Spleen (tissue), 11 donors: ENCODE measurements at regions not wholly inside any gene's neighbourhood (a gene's known extent, or its start where the extent isn't known, plus 50 kb on each side); places are given as distances from the start of the nearest gene placed in this dataset.

Experiments
- DNase-seq: peaks from one replicate; pipeline ENCODE4 v3.0.0-alpha.2; 2020
- H3K27ac ChIP-seq, 8 donors: fragments of 200-600 bp; sonication (generic) in 7 of 8; 1 replicate in 4 of 8; 2 replicates in 4 of 8; pipeline versions ENCODE4 v1.5.0 to v1.8.0; 2016 to 2021; ENCODE audit warnings: inconsistent platforms in 4 of 8, mild to moderate bottlenecking in 4 of 8, moderate library complexity in 1 of 8
- H3K27me3 ChIP-seq, 7 donors: fragments of 200-600 bp; sonication (generic) in 6 of 7; replicated peaks in 1 of 7; 1 replicate in 4 of 7; 2 replicates in 3 of 7; pipeline versions ENCODE4 v1.5.0 to v1.8.0; 2016 to 2021; ENCODE audit warnings: inconsistent platforms in 3 of 7, mild to moderate bottlenecking in 1 of 7
- H3K36me3 ChIP-seq, 6 donors: fragments of 200-600 bp; sonication (generic) in 5 of 6; 1 replicate in 4 of 6; 2 replicates in 2 of 6; pipeline versions ENCODE4 v1.5.0 to v1.8.0; 2016 to 2021; ENCODE audit warnings: inconsistent platforms in 2 of 6
- H3K4me1 ChIP-seq, 6 donors: fragments of 200-600 bp; sonication (generic) in 5 of 6; 1 replicate in 3 of 6; 2 replicates in 3 of 6; pipeline versions ENCODE4 v1.5.0 to v1.8.0; 2016 to 2021; ENCODE audit warnings: inconsistent platforms in 3 of 6
- H3K4me3 ChIP-seq, 8 donors: fragments of 200-600 bp; sonication (generic) in 7 of 8; 1 replicate in 4 of 8; 2 replicates in 4 of 8; pipeline versions ENCODE4 v1.5.0 to v1.8.0; 2016 to 2021; ENCODE audit warnings: inconsistent platforms in 4 of 8, mild to moderate bottlenecking in 4 of 8, moderate library complexity in 2 of 8
- H3K9me3 ChIP-seq, 8 donors: fragments of 200-600 bp; sonication (generic) in 7 of 8; 1 replicate in 4 of 8; 2 replicates in 4 of 8; pipeline versions ENCODE4 v1.5.0 to v1.8.0; 2016 to 2021; ENCODE audit warnings: inconsistent platforms in 4 of 8
- CTCF ChIP-seq, 11 experiments: fragments of 200-600 bp in 7 of 11; fragments of 450-650 bp in 4 of 11; sonication (generic) in 4 of 11; IDR thresholded peaks in 8 of 11; conservative IDR thresholded peaks in 3 of 11; 1 replicate in 7 of 11; 2 replicates in 4 of 11; pipeline versions ENCODE4 v1.4.0 to v1.8.0; 2016 to 2021; ENCODE audit warnings: antibody characterized with exemption in 11 of 11, inconsistent platforms in 4 of 11, mild to moderate bottlenecking in 1 of 11
- POLR2A ChIP-seq, 3 donors: fragments of 450-650 bp; IDR thresholded peaks; one replicate each; pipeline ENCODE4 v1.5.1; 2017; ENCODE audit warnings: antibody characterized with exemption in 3 of 3, mild to moderate bottlenecking in 1 of 3
- POLR2AphosphoS5 ChIP-seq, 3 donors: sonication (generic); formaldehyde crosslinking; IDR thresholded peaks; one replicate each; pipeline ENCODE4 v1.5.1; 2017; ENCODE audit warnings: antibody characterized with exemption in 3 of 3
- WGBS, 5 donors: extraction: QIAGEN DNeasy Blood & Tissue Kit in 3 of 5; methylation state at CpG; one replicate each; pipeline versions ENCODE4 v1.1.5 to v1.1.7; 2013 to 2018; 5-methylcytosine and 5-hydroxymethylcytosine counted together
- intact Hi-C: fragments of 100-400 bp; cut with DNase I; formaldehyde crosslinking; loops from one replicate; pipeline ENCODE4 v1.15.0; 2023; ENCODE audit warnings: low total_unique reads
- donor health status: healthy with polysubstance abuse.
- donor health status: DM: no; HTN: no; CAD: no; lungs with moderate emphysema.
- donor health status: DM: no; HTN: no; CAD: no.
- donor health status: Bipolar disorder and iron deficiency.
- donor health status: healthy.
- donor health status: DM: no; HTN: no; CAD: no.
- donor health status: DM: yes; HTN: yes; CAD: no.

GRCh38 chr14:30420515-30420914 lies 138.4 kb upstream of the G2E3 start:
- no peak for TF ChIP-seq POLR2A (IDR thresholded peaks at IDR 0.05)
- WGBS, 5 donors, result 0 to 41% (median 2%) methylated on average over 1 of the region's 1 CpG
- intact Hi-C loops, result no loop called here

GRCh38 chr14:30426463-30426862 lies 132.5 kb upstream of the G2E3 start:
- Histone ChIP-seq H3K4me1 (no peaks in the 10 kb centered on the region), H3K9me3 (no peaks in the 10 kb centered on the region), H3K4me3 (no peak overlapping the region), H3K27ac (no peak overlapping the region), H3K36me3 (no peaks in the 10 kb centered on the region), H3K27me3 (peaks cover 0 to 14% (median 0%) of the 10 kb centered on the region in 7 donors)
- TF ChIP-seq POLR2AphosphoS5 (IDR thresholded peaks at IDR 0.05), result no peak
- TF ChIP-seq POLR2A (IDR thresholded peaks at IDR 0.05), result no peak
- WGBS, 5 donors, result 60 to 89% (median 71%) methylated on average over 1 of the region's 1 CpG
- no peak for DNase-seq
- intact Hi-C loops, result no loop called here

More at GRCh38 chr14:30420515-30420914, 138.4 kb upstream of the G2E3 start:
- H3K27me3 ChIP-seq, result peaks cover 0 to 8% (median 0%) of the 10 kb centered on the region in 7 donors
- no peak for DNase-seq
- no peak overlapping the region for H3K27ac ChIP-seq
- H3K4me1 ChIP-seq, result no peaks in the 10 kb centered on the region
- no peak overlapping the region for H3K4me3 ChIP-seq
- H3K36me3 ChIP-seq, result no peaks in the 10 kb centered on the region
- no peaks in the 10 kb centered on the region for H3K9me3 ChIP-seq

- DNase-seq, result no peak
- H3K9me3 ChIP-seq, result no peaks in the 10 kb centered on the region
- TF ChIP-seq POLR2A (IDR thresholded peaks at IDR 0.05) (no peak), POLR2AphosphoS5 (IDR thresholded peaks at IDR 0.05) (no peak), CTCF (IDR thresholded peaks at IDR 0.05 in 8 of 11, conservative IDR thresholded peaks at IDR 0.05 in 3 of 11) (no peak)
- no peak overlapping the region for H3K27ac ChIP-seq
- H3K27me3 ChIP-seq, result peaks cover 0 to 14% (median 0%) of the 10 kb centered on the region in 7 donors
- 73 to 80% (median 76%) methylated on average over 2 of the region's 2 CpGs for WGBS, 5 donors
- intact Hi-C loops, result no loop called here
- no peaks in the 10 kb centered on the region for H3K4me1 ChIP-seq
- no peak overlapping the region for H3K4me3 ChIP-seq
- H3K36me3 ChIP-seq, result no peaks in the 10 kb centered on the region
Measured at GRCh38 chr14:30427401-30427800, 131.6 kb upstream of the G2E3 start.

GRCh38 chr14:30427846-30428245 lies 131.1 kb upstream of the G2E3 start:
- Histone ChIP-seq H3K4me1 (no peaks in the 10 kb centered on the region), H3K4me3 (no peak overlapping the region), H3K9me3 (no peaks in the 10 kb centered on the region), H3K27ac (no peak overlapping the region), H3K36me3 (no peaks in the 10 kb centered on the region), H3K27me3 (peaks cover 0 to 14% (median 0%) of the 10 kb centered on the region in 7 donors)
- TF ChIP-seq CTCF (IDR thresholded peaks at IDR 0.05 in 8 of 11, conservative IDR thresholded peaks at IDR 0.05 in 3 of 11) (no peak), POLR2A (IDR thresholded peaks at IDR 0.05) (no peak), POLR2AphosphoS5 (IDR thresholded peaks at IDR 0.05) (no peak)
- intact Hi-C loops, result no loop called here
- DNase-seq, result no peak

GRCh38 chr14:30431552-30431951 lies 127.4 kb upstream of the G2E3 start:
- Histone ChIP-seq H3K27ac (no peak overlapping the region), H3K36me3 (no peaks in the 10 kb centered on the region), H3K4me3 (no peak overlapping the region), H3K9me3 (no peaks in the 10 kb centered on the region), H3K27me3 (peaks cover 0 to 5% (median 0%) of the 10 kb centered on the region in 7 donors), H3K4me1 (no peaks in the 10 kb centered on the region)
- TF ChIP-seq CTCF (IDR thresholded peaks at IDR 0.05 in 8 of 11, conservative IDR thresholded peaks at IDR 0.05 in 3 of 11), result no peak
- no peak for TF ChIP-seq POLR2AphosphoS5 (IDR thresholded peaks at IDR 0.05)
- no peak for TF ChIP-seq POLR2A (IDR thresholded peaks at IDR 0.05)
- intact Hi-C loops, result no loop called here
- WGBS, 5 donors, result 26 to 44% (median 33%) methylated on average over 1 of the region's 1 CpG
- DNase-seq, result no peak
